Testis (tissue), 2 donors: ENCODE measurements at regions not wholly inside any gene's neighbourhood (a gene's known extent, or its start where the extent isn't known, plus 50 kb on each side); places are given as distances from the start of the nearest gene placed in this dataset.

Experiments used
- DNase-seq: peaks from one replicate; pipeline ENCODE4 v3.0.0-alpha.2; 2019
- H3K27ac ChIP-seq, 2 donors: fragments of 200-600 bp; sonication (generic); one replicate each; pipeline ENCODE4 v1.5.1; 2019
- H3K27me3 ChIP-seq: fragments of 200-600 bp; sonication (generic); one replicate; pipeline ENCODE4 v1.5.1; 2019
- H3K36me3 ChIP-seq: fragments of 200-600 bp; sonication (generic); one replicate; pipeline ENCODE4 v1.5.1; 2017; ENCODE audit warnings: low read depth; ENCODE audit errors: missing control alignments
- H3K4me1 ChIP-seq: fragments of 200-600 bp; sonication (generic); one replicate; pipeline ENCODE4 v1.5.1; 2019
- H3K4me3 ChIP-seq, 2 donors: fragments of 200-600 bp; sonication (generic); one replicate each; pipeline ENCODE4 v1.5.1; 2017 to 2019
- H3K9me3 ChIP-seq: fragments of 200-600 bp; sonication (generic); one replicate; pipeline ENCODE4 v1.5.1; 2017
- CTCF ChIP-seq, 3 experiments: fragments of 450-650 bp in 2 of 3; fragments of 200-600 bp in 1 of 3; sonication (generic) in 1 of 3; IDR thresholded peaks; one replicate each; pipeline ENCODE4 v1.5.1; 2016 to 2019; ENCODE audit warnings: antibody characterized with exemption in 3 of 3, mild to moderate bottlenecking in 2 of 3, moderate library complexity in 1 of 3
- POLR2A ChIP-seq: fragments of 450-650 bp; IDR thresholded peaks from one replicate; pipeline ENCODE4 v1.6.1; 2017; ENCODE audit warnings: antibody characterized with exemption, mild to moderate bottlenecking, moderate library complexity
- WGBS, 2 donors: methylation state at CpG; one replicate each; pipeline ENCODE4 v1.1.5; 2018; 5-methylcytosine and 5-hydroxymethylcytosine counted together
- intact Hi-C: fragments of 100-400 bp; cut with DNase I; formaldehyde crosslinking; loops from one replicate; pipeline ENCODE4 v1.15.1; 2023; ENCODE audit warnings: low total_unique reads

DNA sequence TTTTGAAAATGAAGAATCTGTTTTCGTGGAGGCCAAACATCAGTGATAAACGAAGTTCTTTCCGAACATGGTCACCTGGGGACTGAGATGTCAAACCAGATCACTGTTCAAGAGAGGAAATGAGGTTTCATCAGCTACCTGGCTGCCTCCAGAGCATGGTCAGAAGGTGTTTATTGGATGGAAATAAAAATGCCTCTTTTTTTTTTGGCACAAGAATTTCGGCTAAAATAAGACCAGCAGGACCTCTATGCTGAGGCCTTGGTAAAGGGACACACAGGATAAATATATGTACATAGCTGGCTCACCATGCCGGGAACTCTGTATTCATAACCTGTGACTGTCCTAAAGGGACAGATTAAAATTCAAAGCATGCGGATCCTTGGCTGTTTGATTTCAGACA lies 135.3 kb downstream of the UTP18 start:
- H3K36me3 ChIP-seq, result no peaks in the 10 kb centered on the region
- no peak overlapping the region for H3K27ac ChIP-seq
- no peak for DNase-seq
- H3K4me1 ChIP-seq, result no peaks in the 10 kb centered on the region
- H3K4me3 ChIP-seq, result no peak overlapping the region
- H3K27me3 ChIP-seq, result no peaks in the 10 kb centered on the region
- no peaks in the 10 kb centered on the region for H3K9me3 ChIP-seq
- TF ChIP-seq POLR2A, result no peak
- TF ChIP-seq CTCF (IDR thresholded peaks at IDR 0.05), result no peak
- WGBS, 2 donors, result 88 to 91% methylated on average over 6 of the region's 6 CpGs
- intact Hi-C loops, result no loop called here

DNA sequence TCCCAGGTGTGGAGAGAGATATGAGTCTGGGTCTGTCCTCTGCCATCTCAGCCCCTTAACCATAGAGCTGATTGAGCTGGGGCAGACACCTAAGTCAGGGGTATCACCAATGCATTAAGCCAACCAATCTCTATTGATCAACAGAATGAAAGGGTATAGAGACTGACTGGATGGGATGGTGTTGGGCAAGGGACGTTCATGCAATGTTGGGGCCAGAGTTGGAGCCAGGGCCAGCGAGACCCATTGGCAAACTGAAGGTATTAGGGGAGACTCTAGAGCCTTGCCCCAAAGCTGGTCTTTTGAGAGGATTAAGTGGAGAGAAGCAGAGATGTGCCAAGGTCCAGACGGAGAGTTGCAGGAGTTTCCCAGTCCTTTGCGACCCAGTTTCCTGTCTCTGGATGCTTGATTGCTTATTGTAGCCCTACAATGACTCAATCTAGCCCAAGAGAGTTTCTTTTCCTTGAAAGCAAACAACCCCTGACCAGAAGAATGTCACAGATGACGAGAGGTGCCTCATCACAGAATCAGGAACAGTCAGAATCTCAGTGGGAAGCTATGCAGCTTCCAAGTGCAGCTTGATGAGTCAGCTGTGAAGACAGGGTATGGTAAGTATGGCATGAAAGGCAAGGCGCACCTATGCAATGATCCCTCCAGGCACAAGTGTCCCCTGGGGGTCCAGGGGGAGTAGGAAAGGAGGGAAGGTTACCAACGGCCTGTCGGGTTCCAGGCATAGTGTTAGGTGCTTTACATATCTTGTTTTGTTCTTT lies 137.2 kb downstream of the UTP18 start:
- Histone ChIP-seq H3K4me1 (no peaks in the 10 kb centered on the region), H3K27me3 (no peaks in the 10 kb centered on the region), H3K36me3 (no peaks in the 10 kb centered on the region), H3K4me3 (no peak overlapping the region), H3K9me3 (no peaks in the 10 kb centered on the region), H3K27ac (no peak overlapping the region)
- intact Hi-C loops, result no loop called here
- 83 to 89% methylated on average over 8 of the region's 8 CpGs for WGBS, 2 donors
- TF ChIP-seq POLR2A (no peak), CTCF (IDR thresholded peaks at IDR 0.05) (no peak)
- no peak for DNase-seq

DNA sequence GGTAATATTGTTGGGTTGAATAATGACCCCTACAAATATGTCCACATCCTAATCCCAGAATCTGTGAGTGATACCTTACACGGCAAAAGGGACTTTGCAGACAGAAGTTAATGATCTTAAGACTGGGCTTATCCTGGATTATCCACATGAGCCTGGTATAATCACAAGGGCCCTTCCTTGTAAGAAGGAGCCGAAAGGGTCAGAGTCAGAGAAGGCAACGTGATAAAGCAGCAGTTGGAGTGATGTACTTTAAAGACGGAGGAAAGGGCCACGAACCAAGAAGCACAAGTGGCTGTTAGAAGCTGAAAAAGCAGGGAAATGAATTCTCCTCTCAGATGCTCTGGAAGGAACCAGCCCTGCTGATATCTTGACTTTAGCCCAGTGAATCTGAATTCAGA lies 137.8 kb downstream of the UTP18 start:
- WGBS, 2 donors, result 82 to 83% methylated on average over 5 of the region's 5 CpGs
- H3K27ac ChIP-seq, result no peak overlapping the region
- no peaks in the 10 kb centered on the region for H3K27me3 ChIP-seq
- no peaks in the 10 kb centered on the region for H3K36me3 ChIP-seq
- DNase-seq, result no peak
- intact Hi-C loops, result no loop called here
- H3K4me1 ChIP-seq, result no peaks in the 10 kb centered on the region
- H3K4me3 ChIP-seq, result no peak overlapping the region
- TF ChIP-seq POLR2A (no peak), CTCF (IDR thresholded peaks at IDR 0.05) (no peak)
- no peaks in the 10 kb centered on the region for H3K9me3 ChIP-seq

DNA sequence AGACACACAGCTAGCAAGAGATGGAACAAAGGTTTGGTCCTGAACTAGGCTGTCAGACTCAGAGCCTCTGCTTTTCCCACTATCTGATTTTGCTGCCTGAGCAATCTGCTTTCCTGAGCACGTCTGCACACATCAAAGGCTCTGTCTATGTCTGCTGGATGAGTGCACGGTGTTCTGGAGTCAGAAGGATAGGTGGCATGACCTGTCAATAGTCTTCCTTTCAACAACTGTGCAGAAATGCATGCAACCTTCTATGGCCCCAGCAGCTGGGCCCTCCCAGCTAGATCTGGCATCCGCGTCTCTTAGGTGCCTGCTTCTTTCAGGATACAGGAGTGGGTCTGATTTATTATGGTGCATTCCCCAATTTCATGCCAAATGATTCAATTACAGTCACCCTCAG lies 138.3 kb downstream of the UTP18 start:
- Histone ChIP-seq H3K36me3 (no peaks in the 10 kb centered on the region), H3K4me3 (no peak overlapping the region), H3K4me1 (no peaks in the 10 kb centered on the region), H3K9me3 (no peaks in the 10 kb centered on the region), H3K27ac (no peak overlapping the region), H3K27me3 (no peaks in the 10 kb centered on the region)
- intact Hi-C loops, result no loop called here
- WGBS, 2 donors, result 53 to 56% methylated on average over 4 of the region's 4 CpGs
- no peak for DNase-seq
- TF ChIP-seq CTCF (IDR thresholded peaks at IDR 0.05), result no peak
- no peak for TF ChIP-seq POLR2A

DNA sequence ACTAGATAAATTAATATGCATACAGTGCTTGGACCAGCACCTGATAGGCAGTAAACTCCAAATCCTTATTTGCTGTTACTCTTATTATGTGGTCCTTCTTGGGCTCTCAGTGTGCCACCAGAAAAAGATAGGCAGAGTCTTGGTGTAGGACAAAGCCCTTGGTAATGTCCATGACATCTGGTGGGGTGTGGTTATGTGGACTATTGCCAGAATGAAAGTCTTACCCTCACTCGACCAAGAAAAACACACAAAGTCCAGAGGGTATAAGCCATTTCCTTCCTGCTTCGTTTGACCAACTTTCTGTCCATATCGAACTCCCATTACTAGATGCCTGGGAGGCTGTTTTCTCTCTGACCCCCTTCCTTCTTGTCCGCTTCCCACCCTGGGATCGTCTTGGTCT lies 140.9 kb downstream of the UTP18 start:
- no peaks in the 10 kb centered on the region for H3K27me3 ChIP-seq
- no peak overlapping the region for H3K4me3 ChIP-seq
- no peaks in the 10 kb centered on the region for H3K4me1 ChIP-seq
- WGBS, 2 donors, result 64 to 75% methylated on average over 5 of the region's 5 CpGs
- DNase-seq, result no peak
- intact Hi-C loops, result no loop called here
- no peaks in the 10 kb centered on the region for H3K36me3 ChIP-seq
- no peaks in the 10 kb centered on the region for H3K9me3 ChIP-seq
- TF ChIP-seq POLR2A (no peak), CTCF (IDR thresholded peaks at IDR 0.05) (no peak)
- no peak overlapping the region for H3K27ac ChIP-seq
